NCI-H2107 treated with DMSO at 0.1 percent for 48 hours (cell line): ENCODE measurements at regions not wholly inside any gene's neighbourhood (a gene's known extent, or its start where the extent isn't known, plus 50 kb on each side); places are given as distances from the start of the nearest gene placed in this dataset.

Experiments used
- DNase-seq: peaks from one replicate; lab custom pipeline; 2025; ENCODE audit not compliant: unreplicated experiment; lab: John Stamatoyannopoulos, UW

- no peak for DNase-seq
Measured at GRCh38 chr1:221801773-221802516, 60.1 kb upstream of the DUSP10 start.

- no peak for DNase-seq
Measured at GRCh38 chr1:221801251-221801661, 59.4 kb upstream of the DUSP10 start.

DNA sequence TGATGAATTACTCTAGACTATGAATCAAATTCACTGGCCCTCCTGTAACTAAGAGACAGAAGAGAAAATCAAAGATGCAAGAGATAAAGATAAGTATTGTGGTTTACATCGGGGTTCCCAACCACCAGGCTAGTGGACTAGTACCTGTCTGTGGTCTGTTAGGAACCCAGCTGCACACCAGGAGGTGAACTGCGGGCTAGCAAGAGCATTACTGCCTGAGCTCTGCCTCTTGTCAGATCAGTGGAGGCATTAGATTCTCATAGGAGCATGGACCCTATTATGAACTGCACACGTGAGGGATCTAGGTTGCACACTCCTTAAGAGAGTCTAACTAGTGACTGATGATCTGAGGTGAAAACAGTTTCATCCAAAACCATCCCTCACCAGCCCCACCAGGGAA lies 58.9 kb upstream of the DUSP10 start:
- no peak for DNase-seq

DNA sequence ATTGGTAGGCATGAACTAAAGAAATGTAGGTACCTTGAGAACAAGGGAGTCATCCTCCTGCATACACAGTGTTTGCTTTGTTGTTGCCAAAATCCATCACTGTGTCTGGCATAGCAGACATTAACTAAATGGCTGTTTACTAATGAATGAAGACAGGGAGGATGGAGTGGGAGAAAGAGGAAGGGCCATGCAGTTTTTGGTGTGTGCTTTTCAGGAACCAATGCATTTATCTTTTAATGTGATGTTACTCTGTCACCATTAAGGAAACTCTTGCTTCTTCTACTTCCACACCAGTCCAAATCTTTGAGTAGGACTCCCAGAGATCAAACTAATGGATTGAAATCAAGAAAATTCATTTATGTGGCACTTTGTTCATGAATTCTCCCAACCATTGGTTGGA lies 55.6 kb upstream of the DUSP10 start:
- no peak for DNase-seq

DNA sequence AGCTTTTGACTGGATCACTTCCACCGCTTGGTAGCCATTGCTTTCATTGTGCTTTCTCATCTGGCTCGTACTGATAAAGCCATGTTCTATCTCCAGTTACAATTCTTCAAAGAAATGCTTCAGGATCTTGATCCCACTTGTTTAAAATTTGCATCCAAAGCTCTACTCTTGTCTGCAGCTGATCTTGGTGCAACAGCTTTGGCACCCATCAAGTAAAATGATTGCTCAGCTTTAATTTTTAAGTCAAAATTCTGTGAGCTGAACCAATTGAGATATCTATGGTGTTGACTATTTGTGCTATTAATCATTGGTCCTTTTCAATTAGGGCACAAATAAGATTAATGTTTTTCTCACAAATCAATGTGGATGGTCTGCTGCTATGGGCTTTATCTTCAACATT lies 54.8 kb upstream of the DUSP10 start:
- DNase-seq: no peak

GRCh38 chr1:221795380-221795779 lies 53.5 kb upstream of the DUSP10 start:
- no peak for DNase-seq

GRCh38 chr1:221794935-221795334 lies 53.0 kb upstream of the DUSP10 start:
- DNase-seq: no peak

GRCh38 chr1:221794079-221794670 lies 52.3 kb upstream of the DUSP10 start:
- DNase-seq: no peak

DNA sequence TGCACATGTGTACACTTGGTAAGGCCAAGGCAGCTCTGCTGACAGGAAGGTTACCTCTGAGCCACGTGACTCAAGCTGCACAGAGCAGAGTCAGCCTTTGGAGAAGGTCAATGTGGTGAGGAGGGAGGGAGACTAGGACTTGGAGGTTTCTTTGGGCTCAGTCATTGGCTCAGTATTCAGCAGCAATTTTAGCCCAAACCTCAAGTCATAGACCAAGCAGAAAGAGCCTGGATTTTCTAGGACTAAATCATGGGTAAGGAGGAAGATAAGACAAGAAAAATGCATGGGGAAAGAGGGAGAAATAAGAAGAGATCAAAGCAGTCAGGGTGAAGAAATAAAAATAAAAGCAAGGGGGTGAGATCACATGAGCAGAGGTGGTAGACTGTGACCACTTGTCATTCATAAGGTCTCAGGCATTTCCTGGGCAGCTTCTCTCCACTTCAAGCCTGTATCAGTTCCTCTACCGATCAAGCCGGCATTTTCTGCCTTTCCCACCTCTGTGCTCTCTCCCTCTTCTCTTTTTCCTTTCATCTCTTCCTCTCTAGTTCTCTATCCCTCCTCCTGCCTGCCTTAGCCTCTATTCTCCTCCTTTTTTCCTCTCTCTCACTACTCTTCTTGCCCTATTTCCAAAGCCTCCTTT lies 51.7 kb upstream of the DUSP10 start:
- DNase-seq: no peak

- DNase-seq: no peak
Measured at GRCh38 chr1:221791846-221792245, 50.0 kb upstream of the DUSP10 start.
